Panc1 (cell line): ENCODE measurements at regions not wholly inside any gene's neighbourhood (a gene's known extent, or its start where the extent isn't known, plus 50 kb on each side); places are given as distances from the start of the nearest gene placed in this dataset.

Experiments
- ATAC-seq: fragments of 200-7000 bp; cut with Tn5 transposase; 2 replicates; pipeline ENCODE4 v1.9.1; 2020; ENCODE audit warnings: mild to moderate bottlenecking, moderate library complexity
- BruUV-seq: library from RNA; stranded (reverse); fragments of 400-500 nt; replicated peaks from 2 replicates; lab custom pipeline; 2021; lab: Mats Ljungman, UMichigan
- CTCF ChIA-PET: fragments of 300-600 bp; sonication (Branson Sonifier 250); formaldehyde crosslinking; loops from one replicate; lab custom pipeline; 2022; ENCODE audit warnings: antibody characterized with exemption; lab: Charles Lee
- POLR2A ChIA-PET: fragments of 300-600 bp; sonication (Branson Sonifier 250); formaldehyde crosslinking; loops from one replicate; lab custom pipeline; 2022; ENCODE audit warnings: antibody characterized with exemption; lab: Charles Lee
- DNase-seq: peaks from one replicate; pipeline ENCODE4 v3.0.0-alpha.2; 2010; ENCODE audit warnings: low read depth, low spot score
- H3K27ac ChIP-seq: 2 replicates; pipeline ENCODE4 v1.5.1; 2011; ENCODE audit warnings: mild to moderate bottlenecking, low read length, inconsistent platforms
- H3K27me3 ChIP-seq: fragments of 200-500 bp; sonication (Bioruptor generic); 2 replicates; pipeline ENCODE4 v1.6.0; 2014; ENCODE audit warnings: low read length, inconsistent platforms; ENCODE audit not compliant: control insufficient read depth, insufficient read depth
- H3K36me3 ChIP-seq: fragments of 200-500 bp; sonication (Bioruptor generic); 2 replicates; pipeline ENCODE4 v1.5.1; 2014; ENCODE audit warnings: inconsistent platforms, mild to moderate bottlenecking, low read length, moderate library complexity; ENCODE audit not compliant: control insufficient read depth, insufficient read depth
- H3K4me1 ChIP-seq: 2 replicates; pipeline ENCODE4 v1.5.1; 2011; ENCODE audit warnings: inconsistent platforms, mild to moderate bottlenecking, low read length, moderate library complexity; ENCODE audit not compliant: control insufficient read depth, insufficient read depth
- H3K4me3 ChIP-seq, 2 experiments: 2 replicates each; pipeline ENCODE4 v1.5.1; 2011 to 2012; ENCODE audit warnings: low read depth in 2 of 2, low read length in 2 of 2, mild to moderate bottlenecking in 2 of 2, inconsistent platforms in 1 of 2, moderate library complexity in 1 of 2
- H3K9me3 ChIP-seq: fragments of 200-500 bp; sonication (Bioruptor generic); 2 replicates; pipeline ENCODE4 v1.5.1; 2014; ENCODE audit warnings: low read depth, mild to moderate bottlenecking, inconsistent platforms, low read length, moderate library complexity; ENCODE audit not compliant: control insufficient read depth, insufficient read depth
- CTCF ChIP-seq: fragments of 450-650 bp; IDR thresholded peaks from 2 replicates; pipeline ENCODE4 v1.5.1; 2017; ENCODE audit warnings: mild to moderate bottlenecking
- POLR2AphosphoS5 ChIP-seq: IDR thresholded peaks from 2 replicates; pipeline ENCODE4 v1.6.1; 2012; ENCODE audit warnings: mild to moderate bottlenecking, low read depth, low read length, moderate library complexity
- SIN3A ChIP-seq: IDR thresholded peaks from 2 replicates; pipeline ENCODE4 v1.6.1; 2012; ENCODE audit warnings: low read depth, mild to moderate bottlenecking, low read length, moderate library complexity, borderline replicate concordance; ENCODE audit not compliant: insufficient read depth
- TCF7L2 ChIP-seq: IDR thresholded peaks from 2 replicates; pipeline ENCODE4 v1.6.1; 2011; ENCODE audit warnings: mild to moderate bottlenecking, low read depth, low read length, inconsistent platforms
- in situ Hi-C: cut with HindIII; loops from 2 replicates; pipeline ENCODE4 v1.10.0; 2016; ENCODE audit warnings: low sequenced_read_pairs, low pct_unique_long_range_greater_than_20kb
- intact Hi-C: fragments of 100-400 bp; cut with micrococcal nuclease; formaldehyde crosslinking; loops from one replicate; pipeline ENCODE4 v1.10.0; 2022; ENCODE audit not compliant: unreplicated experiment
- TF ChIP-seq, protein P1 (sequence below), 2 experiments: IDR thresholded peaks; 2 replicates each; pipeline ENCODE4 v1.6.1; 2011 to 2012; ENCODE audit warnings: low read depth in 2 of 2, control low read depth in 1 of 2, low read length in 1 of 2, mild to moderate bottlenecking in 1 of 2, moderate library complexity in 1 of 2; ENCODE audit not compliant: insufficient read depth in 1 of 2

DNA sequence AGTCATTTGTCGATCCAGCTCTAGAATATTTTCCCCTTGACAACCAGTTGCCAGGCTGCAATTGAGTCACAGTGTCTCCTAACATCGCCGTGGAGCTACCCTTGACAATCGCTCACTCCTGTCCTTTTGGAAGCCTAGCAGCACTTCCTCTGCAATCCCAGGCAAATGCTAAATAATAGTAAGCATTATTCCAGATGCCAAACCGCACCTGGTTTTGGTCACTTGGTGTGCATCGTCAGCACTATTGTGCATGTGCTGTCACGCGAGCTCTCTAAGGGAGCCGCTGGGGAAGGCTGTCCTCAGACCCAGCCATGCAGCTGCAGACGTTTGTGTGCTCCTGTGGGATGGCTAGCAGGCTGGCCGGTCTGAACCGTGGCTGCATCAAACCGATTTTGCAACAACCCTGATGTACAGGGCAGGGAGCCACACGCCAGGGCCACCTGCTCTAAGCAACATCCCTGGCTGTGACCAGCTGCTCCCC is 549.5 kb upstream of the ID2 start:
- intact Hi-C loops (no loop called here), in situ Hi-C loops (no loop called here)
- ATAC-seq (no peak), DNase-seq (no peak)
- no peaks in the 10 kb centered on the region for H3K36me3 ChIP-seq
- H3K27me3 ChIP-seq = no peaks in the 10 kb centered on the region
- POLR2A ChIA-PET = no interaction called here
- H3K4me1 ChIP-seq = no peaks in the 10 kb centered on the region
- TF ChIP-seq, protein P1, sequence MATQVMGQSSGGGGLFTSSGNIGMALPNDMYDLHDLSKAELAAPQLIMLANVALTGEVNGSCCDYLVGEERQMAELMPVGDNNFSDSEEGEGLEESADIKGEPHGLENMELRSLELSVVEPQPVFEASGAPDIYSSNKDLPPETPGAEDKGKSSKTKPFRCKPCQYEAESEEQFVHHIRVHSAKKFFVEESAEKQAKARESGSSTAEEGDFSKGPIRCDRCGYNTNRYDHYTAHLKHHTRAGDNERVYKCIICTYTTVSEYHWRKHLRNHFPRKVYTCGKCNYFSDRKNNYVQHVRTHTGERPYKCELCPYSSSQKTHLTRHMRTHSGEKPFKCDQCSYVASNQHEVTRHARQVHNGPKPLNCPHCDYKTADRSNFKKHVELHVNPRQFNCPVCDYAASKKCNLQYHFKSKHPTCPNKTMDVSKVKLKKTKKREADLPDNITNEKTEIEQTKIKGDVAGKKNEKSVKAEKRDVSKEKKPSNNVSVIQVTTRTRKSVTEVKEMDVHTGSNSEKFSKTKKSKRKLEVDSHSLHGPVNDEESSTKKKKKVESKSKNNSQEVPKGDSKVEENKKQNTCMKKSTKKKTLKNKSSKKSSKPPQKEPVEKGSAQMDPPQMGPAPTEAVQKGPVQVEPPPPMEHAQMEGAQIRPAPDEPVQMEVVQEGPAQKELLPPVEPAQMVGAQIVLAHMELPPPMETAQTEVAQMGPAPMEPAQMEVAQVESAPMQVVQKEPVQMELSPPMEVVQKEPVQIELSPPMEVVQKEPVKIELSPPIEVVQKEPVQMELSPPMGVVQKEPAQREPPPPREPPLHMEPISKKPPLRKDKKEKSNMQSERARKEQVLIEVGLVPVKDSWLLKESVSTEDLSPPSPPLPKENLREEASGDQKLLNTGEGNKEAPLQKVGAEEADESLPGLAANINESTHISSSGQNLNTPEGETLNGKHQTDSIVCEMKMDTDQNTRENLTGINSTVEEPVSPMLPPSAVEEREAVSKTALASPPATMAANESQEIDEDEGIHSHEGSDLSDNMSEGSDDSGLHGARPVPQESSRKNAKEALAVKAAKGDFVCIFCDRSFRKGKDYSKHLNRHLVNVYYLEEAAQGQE (IDR thresholded peaks at IDR 0.05; ENCODE audit: insufficient read depth in 1 of 2, low read depth in 2 of 2, low read length in 1 of 2) = no peak
- TF ChIP-seq TCF7L2 (no peak), CTCF (no peak), POLR2AphosphoS5 (no peak), SIN3A (no peak)
- H3K9me3 ChIP-seq = no peaks in the 10 kb centered on the region
- no peak overlapping the region for H3K27ac ChIP-seq
- CTCF ChIA-PET = no interaction called here
- H3K4me3 ChIP-seq = no peak overlapping the region
- no TSS peak for BruUV-seq

GRCh38 chr2:8132879-8133278 is 549.0 kb upstream of the ID2 start:
- ChIA-PET POLR2A (no interaction called here), CTCF (no interaction called here)
- intact Hi-C loops = no loop called here

More at GRCh38 chr2:8132879-8133278, 549.0 kb upstream of the ID2 start:
- DNase-seq (no peak), ATAC-seq (no peak)
- Histone ChIP-seq H3K4me1 (no peaks in the 10 kb centered on the region), H3K9me3 (no peaks in the 10 kb centered on the region), H3K27me3 (no peaks in the 10 kb centered on the region), H3K4me3 (no peak overlapping the region), H3K27ac (no peak overlapping the region), H3K36me3 (no peaks in the 10 kb centered on the region)
- BruUV-seq = no TSS peak
- no peak for TF ChIP-seq CTCF
- TF ChIP-seq SIN3A = no peak
- in situ Hi-C loops = no loop called here
